Kidney epithelial cell (primary cell): ENCODE measurements at regions not wholly inside any gene's neighbourhood (a gene's known extent, or its start where the extent isn't known, plus 50 kb on each side); places are given as distances from the start of the nearest gene placed in this dataset.

ENCODE experiments used
- DNase-seq: peaks from one replicate; pipeline ENCODE4 v3.0.0-alpha.2; 2010; ENCODE audit warnings: low read depth
- H3K27me3 ChIP-seq: 2 replicates; pipeline ENCODE4 v1.6.0; 2011; ENCODE audit warnings: low read length; ENCODE audit not compliant: control insufficient read depth, insufficient read depth
- H3K36me3 ChIP-seq: 2 replicates; pipeline ENCODE4 v1.5.1; 2011; ENCODE audit warnings: low read length; ENCODE audit not compliant: control insufficient read depth, insufficient read depth
- H3K4me3 ChIP-seq: 2 replicates; pipeline ENCODE4 v1.5.1; 2011; ENCODE audit warnings: low read depth, mild to moderate bottlenecking, control low read depth, low read length
- TF ChIP-seq, protein P1 (sequence below): IDR thresholded peaks from 2 replicates; pipeline ENCODE4 v1.5.1; 2011; ENCODE audit warnings: mild to moderate bottlenecking, moderate library complexity, low read length, control low read depth, inconsistent platforms; ENCODE audit not compliant: insufficient read depth, poor library complexity, severe bottlenecking

DNA sequence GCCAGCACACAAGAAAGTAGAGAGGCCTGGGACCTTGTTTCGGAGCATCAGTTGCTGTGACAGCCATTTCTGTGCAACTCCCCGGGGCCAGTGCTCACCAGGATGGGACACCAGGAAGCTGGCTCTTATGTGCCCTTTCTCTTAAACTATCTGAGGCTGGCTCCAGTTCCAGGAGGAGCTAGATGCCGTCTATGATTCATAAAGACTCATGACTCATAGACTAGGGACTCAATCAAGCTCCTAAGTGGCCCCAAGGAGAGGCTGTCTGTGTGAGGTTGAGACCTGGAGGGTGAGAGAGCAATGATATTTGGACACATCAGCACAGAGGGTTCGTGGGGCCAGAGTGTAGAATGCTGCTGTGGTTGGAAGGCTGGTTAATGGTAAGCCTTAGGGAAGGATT, 580.1 kb downstream of the CCSER2 start:
- no peak for DNase-seq
- TF ChIP-seq, protein P1, sequence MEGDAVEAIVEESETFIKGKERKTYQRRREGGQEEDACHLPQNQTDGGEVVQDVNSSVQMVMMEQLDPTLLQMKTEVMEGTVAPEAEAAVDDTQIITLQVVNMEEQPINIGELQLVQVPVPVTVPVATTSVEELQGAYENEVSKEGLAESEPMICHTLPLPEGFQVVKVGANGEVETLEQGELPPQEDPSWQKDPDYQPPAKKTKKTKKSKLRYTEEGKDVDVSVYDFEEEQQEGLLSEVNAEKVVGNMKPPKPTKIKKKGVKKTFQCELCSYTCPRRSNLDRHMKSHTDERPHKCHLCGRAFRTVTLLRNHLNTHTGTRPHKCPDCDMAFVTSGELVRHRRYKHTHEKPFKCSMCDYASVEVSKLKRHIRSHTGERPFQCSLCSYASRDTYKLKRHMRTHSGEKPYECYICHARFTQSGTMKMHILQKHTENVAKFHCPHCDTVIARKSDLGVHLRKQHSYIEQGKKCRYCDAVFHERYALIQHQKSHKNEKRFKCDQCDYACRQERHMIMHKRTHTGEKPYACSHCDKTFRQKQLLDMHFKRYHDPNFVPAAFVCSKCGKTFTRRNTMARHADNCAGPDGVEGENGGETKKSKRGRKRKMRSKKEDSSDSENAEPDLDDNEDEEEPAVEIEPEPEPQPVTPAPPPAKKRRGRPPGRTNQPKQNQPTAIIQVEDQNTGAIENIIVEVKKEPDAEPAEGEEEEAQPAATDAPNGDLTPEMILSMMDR, result no peak
- H3K27me3 ChIP-seq, result no peaks in the 10 kb centered on the region
- no peaks in the 10 kb centered on the region for H3K36me3 ChIP-seq
- H3K4me3 ChIP-seq, result no peak overlapping the region

DNA sequence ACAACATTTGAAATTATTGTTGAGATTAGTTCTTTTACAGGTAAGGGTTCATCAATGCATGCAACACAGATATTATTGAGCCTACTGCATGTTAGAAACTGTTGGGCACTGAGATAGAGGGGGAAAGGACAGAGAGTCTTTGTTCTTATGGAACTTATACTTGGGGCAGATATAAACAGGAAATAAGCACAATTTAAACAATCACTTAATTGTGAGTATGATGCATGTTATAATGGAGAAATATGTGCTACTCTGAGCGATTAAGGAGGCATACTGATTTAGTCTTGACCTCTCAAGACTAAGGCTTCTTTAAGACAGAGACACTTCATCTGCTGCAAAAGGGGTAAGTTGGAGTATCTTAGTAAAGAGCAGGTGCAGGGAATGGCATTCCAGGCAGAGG, 593.3 kb downstream of the CCSER2 start:
- TF ChIP-seq, protein P1, result no peak
- H3K36me3 ChIP-seq, result no peaks in the 10 kb centered on the region
- no peak overlapping the region for H3K4me3 ChIP-seq
- DNase-seq, result no peak
- no peaks in the 10 kb centered on the region for H3K27me3 ChIP-seq

DNA sequence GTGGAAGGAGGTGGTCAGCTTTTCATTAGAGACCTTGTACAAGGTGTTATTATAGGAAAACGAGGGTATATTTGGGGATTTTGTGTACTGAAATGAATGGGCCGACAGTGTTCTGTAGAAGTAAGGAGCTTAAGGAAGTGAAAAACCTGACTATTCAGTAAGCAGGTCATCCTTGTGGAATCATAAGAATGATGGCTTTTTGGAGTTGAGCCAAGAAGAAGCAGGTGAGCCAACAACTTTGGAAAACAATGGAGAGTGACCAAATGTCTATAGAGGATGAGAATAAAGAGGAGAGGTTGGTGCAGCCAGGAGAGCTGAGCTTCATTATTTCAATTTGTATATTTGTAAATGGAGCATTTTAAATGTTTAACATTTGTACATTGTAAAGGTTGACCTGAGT, 595.7 kb downstream of the CCSER2 start:
- Histone ChIP-seq H3K27me3 (no peaks in the 10 kb centered on the region), H3K36me3 (no peaks in the 10 kb centered on the region), H3K4me3 (no peak overlapping the region)
- TF ChIP-seq, protein P1, result no peak
- no peak for DNase-seq

DNA sequence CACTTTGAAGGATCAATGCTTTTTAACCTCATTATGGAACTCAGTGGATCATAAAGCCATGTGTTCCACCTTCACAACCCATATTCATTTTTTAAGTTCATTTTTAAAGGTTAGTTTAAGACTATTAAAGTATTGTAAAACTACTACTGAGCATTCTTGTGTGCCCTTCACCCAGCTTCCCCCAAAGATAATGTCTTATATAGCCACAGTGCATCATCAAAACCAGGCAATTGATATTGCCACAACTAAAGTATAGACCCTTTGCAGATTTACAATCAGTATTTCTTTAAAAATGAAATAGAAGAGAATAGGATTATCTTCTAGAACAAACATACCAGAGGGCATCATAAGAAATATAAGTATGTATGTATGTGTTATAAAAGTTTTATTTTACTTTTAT, 597.1 kb downstream of the CCSER2 start:
- no peak for DNase-seq
- H3K27me3 ChIP-seq, result no peaks in the 10 kb centered on the region
- TF ChIP-seq, protein P1, result no peak
- H3K4me3 ChIP-seq, result no peak overlapping the region
- H3K36me3 ChIP-seq, result no peaks in the 10 kb centered on the region

DNA sequence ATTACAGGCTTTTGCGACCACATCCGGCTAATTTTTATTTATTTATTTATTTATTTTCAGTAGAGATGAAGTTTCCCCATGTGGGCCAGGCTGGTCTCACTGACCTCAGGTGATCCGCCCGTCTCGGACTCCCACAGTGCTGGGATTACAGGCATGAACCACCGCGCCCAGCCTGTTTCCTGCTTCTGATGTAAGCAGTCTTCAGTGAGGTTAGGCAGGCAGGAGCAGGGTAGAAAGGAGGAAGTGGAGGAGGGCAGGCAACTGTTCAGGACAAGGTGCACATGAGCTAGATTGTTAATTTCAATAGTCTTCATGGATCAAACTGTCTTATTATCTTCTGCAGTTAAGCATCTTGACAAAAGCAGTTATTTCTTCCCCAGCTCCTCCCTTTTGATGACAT, 605.0 kb downstream of the CCSER2 start:
- no peak for DNase-seq

DNA sequence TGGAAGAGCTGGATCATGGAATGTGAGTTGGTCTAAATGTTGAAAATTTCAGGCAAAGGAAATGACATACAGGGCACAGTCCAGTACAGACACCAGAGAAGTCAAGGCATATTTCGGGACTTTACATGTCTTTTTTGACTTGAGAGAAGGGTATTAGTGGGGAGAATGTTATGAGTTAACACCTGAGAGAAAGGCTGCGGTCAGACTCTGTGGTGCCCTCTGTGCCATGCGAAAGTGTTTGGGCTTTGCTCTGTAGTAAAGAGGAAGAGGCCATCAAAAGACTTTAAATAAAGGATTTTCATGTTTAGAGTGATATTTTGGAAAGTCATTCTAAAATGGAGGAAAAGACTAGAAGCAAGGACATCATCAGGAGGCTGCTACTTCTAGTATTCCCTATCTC, 607.4 kb downstream of the CCSER2 start:
- DNase-seq, result no peak
- no peaks in the 10 kb centered on the region for H3K27me3 ChIP-seq
- no peaks in the 10 kb centered on the region for H3K36me3 ChIP-seq
- TF ChIP-seq, protein P1, result no peak
- no peak overlapping the region for H3K4me3 ChIP-seq

More for the DNA sequence above, 605.0 kb downstream of the CCSER2 start:
- H3K27me3 ChIP-seq, result no peaks in the 10 kb centered on the region
- TF ChIP-seq, protein P1, result no peak
- H3K36me3 ChIP-seq, result no peaks in the 10 kb centered on the region
- H3K4me3 ChIP-seq, result no peak overlapping the region
